ENCODE measurements at regions not wholly inside any gene's neighbourhood (a gene's known extent, or its start where the extent isn't known, plus 50 kb on each side); places are given as distances from the start of the nearest gene placed in this dataset.

DNA sequence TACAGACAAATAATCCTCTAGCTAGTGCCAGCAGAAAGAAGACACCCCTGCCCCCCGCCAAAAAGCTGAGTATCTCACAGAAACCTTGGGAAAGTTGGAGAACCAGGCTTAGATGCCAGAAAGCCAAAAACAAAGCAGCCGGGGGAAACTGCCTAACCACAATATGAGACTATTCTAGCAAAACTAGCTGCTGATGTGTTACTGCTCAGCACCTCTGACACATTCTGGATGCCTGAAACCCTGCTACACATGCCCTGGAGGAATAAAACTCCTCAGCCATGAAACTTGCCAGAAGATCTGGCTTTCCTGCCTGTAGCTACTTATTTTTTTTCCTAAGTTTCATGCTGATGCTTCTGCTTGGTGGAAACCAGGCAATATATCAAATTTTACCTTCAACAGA lies 122.7 kb upstream of the GCFC2 start (continued):
- TF ChIP-seq, protein P1, sequence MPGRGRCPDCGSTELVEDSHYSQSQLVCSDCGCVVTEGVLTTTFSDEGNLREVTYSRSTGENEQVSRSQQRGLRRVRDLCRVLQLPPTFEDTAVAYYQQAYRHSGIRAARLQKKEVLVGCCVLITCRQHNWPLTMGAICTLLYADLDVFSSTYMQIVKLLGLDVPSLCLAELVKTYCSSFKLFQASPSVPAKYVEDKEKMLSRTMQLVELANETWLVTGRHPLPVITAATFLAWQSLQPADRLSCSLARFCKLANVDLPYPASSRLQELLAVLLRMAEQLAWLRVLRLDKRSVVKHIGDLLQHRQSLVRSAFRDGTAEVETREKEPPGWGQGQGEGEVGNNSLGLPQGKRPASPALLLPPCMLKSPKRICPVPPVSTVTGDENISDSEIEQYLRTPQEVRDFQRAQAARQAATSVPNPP (CRISPR knock-in tag; IDR thresholded peaks at IDR 0.05): no peak
- no peak for TF ChIP-seq ZNF724P (CRISPR knock-in tag; IDR thresholded peaks at IDR 0.05; ENCODE audit: borderline replicate concordance)
- TF ChIP-seq, protein P2, sequence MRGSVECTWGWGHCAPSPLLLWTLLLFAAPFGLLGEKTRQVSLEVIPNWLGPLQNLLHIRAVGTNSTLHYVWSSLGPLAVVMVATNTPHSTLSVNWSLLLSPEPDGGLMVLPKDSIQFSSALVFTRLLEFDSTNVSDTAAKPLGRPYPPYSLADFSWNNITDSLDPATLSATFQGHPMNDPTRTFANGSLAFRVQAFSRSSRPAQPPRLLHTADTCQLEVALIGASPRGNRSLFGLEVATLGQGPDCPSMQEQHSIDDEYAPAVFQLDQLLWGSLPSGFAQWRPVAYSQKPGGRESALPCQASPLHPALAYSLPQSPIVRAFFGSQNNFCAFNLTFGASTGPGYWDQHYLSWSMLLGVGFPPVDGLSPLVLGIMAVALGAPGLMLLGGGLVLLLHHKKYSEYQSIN (CRISPR knock-in tag; IDR thresholded peaks at IDR 0.05; ENCODE audit: borderline replicate concordance): no peak
- no peak for TF ChIP-seq STAG1 (CRISPR knock-in tag; IDR thresholded peaks at IDR 0.05)

- no peak for FAIRE-seq
- TF ChIP-seq THAP7 (CRISPR knock-in tag; IDR thresholded peaks at IDR 0.05) (no peak), DZIP1 (CRISPR knock-in tag; IDR thresholded peaks at IDR 0.05) (no peak), ZNF350 (CRISPR knock-in tag; IDR thresholded peaks at IDR 0.05; ENCODE audit: borderline replicate concordance, low read depth) (no peak), ZNF207 (IDR thresholded peaks at IDR 0.05; ENCODE audit: borderline replicate concordance) (no peak), ZNF251 (CRISPR knock-in tag; IDR thresholded peaks at IDR 0.05) (no peak), ZNF232 (CRISPR knock-in tag; IDR thresholded peaks at IDR 0.05; ENCODE audit: borderline replicate concordance) (no peak), KLF16 (CRISPR knock-in tag; IDR thresholded peaks at IDR 0.05) (no peak)
- Histone ChIP-seq H3K9me3 (ENCODE audit: low read length) (no peaks in the 10 kb centered on the region), H3K27me3 (ENCODE audit: control insufficient read depth in 1 of 2, insufficient read depth in 2 of 2, low read length in 2 of 2) (no peaks in the 10 kb centered on the region), H3K4me3 (replicated peaks in 1 of 3; ENCODE audit: insufficient read depth in 1 of 3, low read depth in 2 of 3, low read length in 3 of 3) (no peak overlapping the region), H3K4me1 (ENCODE audit: insufficient read depth, low read length) (no peaks in the 10 kb centered on the region), H3K4me2 (ENCODE audit: low read depth, low read length) (no peak overlapping the region), H3K36me3 (replicated peaks in 1 of 2; ENCODE audit: control insufficient read depth in 1 of 2, insufficient read depth in 2 of 2, low read length in 2 of 2) (no peaks in the 10 kb centered on the region), H3K79me2 (ENCODE audit: insufficient read depth, low read length) (no peaks in the 10 kb centered on the region), H2AFZ (ENCODE audit: low read length) (no peak overlapping the region), H3K9ac (ENCODE audit: insufficient read depth, low read depth, low read length) (no peak overlapping the region), H4K20me1 (ENCODE audit: insufficient read depth, low read length) (no peaks in the 10 kb centered on the region), H3K27ac (ENCODE audit: extremely low read length, insufficient read depth, low read length) (no peak overlapping the region)
- in situ Hi-C loops (cut with HindIII; ENCODE audit: extremely low pct_ligation_motif_present, low pct_unique_long_range_greater_than_20kb): no loop called here
- no peak for ATAC-seq
- BruUV-seq (replicated peaks): no TSS peak
- POLR2A ChIA-PET: no interaction called here
- intact Hi-C loops (cut with micrococcal nuclease; ENCODE audit: unreplicated experiment): no loop called here
- CTCF ChIA-PET (ENCODE audit: low intra/inter-chr PET ratio, low total read pairs): no interaction called here
- no peak for DNase-seq (ENCODE audit: low spot score)
- 7% methylated on average over 4 of the region's 4 CpGs for WGBS (ENCODE audit: low lambda C conversion rate)
Measured at GRCh38 chr2:75828826-75829225, 118.1 kb upstream of the GCFC2 start.
